ENCODE measurements at regions not wholly inside any gene's neighbourhood (a gene's known extent, or its start where the extent isn't known, plus 50 kb on each side); places are given as distances from the start of the nearest gene placed in this dataset.

DNA sequence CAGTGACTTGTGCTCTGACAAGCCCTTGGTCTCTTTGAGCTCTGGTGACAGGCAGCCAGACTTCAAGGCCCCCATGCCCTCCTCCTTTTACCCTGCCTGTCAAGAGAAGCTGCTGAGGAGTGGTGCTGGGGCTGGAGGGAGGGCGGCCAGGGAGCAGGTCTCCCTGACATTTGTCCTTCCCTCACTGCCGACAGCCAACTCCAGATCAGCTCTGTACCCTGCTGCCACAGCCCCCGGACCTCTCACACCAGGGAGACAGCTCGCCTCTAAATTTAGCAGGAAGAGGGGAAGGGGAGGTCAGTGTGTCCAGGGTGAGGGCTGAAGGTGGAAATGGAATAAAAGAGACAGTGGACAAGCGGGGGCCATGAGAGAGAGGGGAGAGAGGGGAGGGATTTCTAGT lies 155.8 kb downstream of the TDRD15 start:
- TF ChIP-seq POLR2A (IDR thresholded peaks at IDR 0.05), result no peak
- TF ChIP-seq, protein P1, sequence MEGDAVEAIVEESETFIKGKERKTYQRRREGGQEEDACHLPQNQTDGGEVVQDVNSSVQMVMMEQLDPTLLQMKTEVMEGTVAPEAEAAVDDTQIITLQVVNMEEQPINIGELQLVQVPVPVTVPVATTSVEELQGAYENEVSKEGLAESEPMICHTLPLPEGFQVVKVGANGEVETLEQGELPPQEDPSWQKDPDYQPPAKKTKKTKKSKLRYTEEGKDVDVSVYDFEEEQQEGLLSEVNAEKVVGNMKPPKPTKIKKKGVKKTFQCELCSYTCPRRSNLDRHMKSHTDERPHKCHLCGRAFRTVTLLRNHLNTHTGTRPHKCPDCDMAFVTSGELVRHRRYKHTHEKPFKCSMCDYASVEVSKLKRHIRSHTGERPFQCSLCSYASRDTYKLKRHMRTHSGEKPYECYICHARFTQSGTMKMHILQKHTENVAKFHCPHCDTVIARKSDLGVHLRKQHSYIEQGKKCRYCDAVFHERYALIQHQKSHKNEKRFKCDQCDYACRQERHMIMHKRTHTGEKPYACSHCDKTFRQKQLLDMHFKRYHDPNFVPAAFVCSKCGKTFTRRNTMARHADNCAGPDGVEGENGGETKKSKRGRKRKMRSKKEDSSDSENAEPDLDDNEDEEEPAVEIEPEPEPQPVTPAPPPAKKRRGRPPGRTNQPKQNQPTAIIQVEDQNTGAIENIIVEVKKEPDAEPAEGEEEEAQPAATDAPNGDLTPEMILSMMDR (IDR thresholded peaks at IDR 0.05 in 4 of 5, conservative IDR thresholded peaks at IDR 0.05 in 1 of 5), result no peak
- DNase-seq (no peak), ATAC-seq (no peak)
- in situ Hi-C loops (cut with MboI; ENCODE audit: low sequenced_read_pairs in 4 of 4), result no loop called here
- Histone ChIP-seq H3K27ac (no peak overlapping the region), H3K27me3 (no peaks in the 10 kb centered on the region), H3K4me3 (no peak overlapping the region), H3K36me3 (no peaks in the 10 kb centered on the region), H3K4me1 (no peaks in the 10 kb centered on the region), H3K9me3 (no peaks in the 10 kb centered on the region)
- intact Hi-C loops (cut with DNase I; ENCODE audit: low total_unique reads), result no loop called here

DNA sequence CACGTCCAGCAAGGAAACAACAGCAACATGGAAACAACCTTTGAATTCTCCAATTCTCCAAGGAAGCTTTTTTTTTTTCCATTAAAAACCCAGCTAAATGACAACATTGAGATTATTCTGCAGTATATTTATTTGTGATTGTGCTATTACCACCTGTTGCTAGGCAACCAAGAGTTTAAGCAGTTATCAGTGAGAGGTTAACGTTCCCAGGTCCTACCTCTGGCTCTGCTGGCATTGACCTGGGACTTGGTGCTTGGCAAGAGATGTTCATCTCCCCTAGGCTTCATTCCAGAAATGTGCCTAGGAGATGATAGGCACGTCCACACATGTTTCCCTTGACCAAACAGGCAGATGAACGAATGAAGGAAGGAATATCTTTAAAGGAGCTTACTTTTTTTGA lies 157.0 kb downstream of the TDRD15 start:
- TF ChIP-seq POLR2A (IDR thresholded peaks at IDR 0.05), result no peak
- TF ChIP-seq, protein P1 (IDR thresholded peaks at IDR 0.05 in 4 of 5, conservative IDR thresholded peaks at IDR 0.05 in 1 of 5), result no peak
- Histone ChIP-seq H3K27me3 (no peaks in the 10 kb centered on the region), H3K4me3 (no peak overlapping the region), H3K4me1 (no peaks in the 10 kb centered on the region), H3K9me3 (no peaks in the 10 kb centered on the region), H3K36me3 (no peaks in the 10 kb centered on the region), H3K27ac (no peak overlapping the region)
- in situ Hi-C loops (cut with MboI; ENCODE audit: low sequenced_read_pairs in 4 of 4) (no loop called here), intact Hi-C loops (cut with DNase I; ENCODE audit: low total_unique reads) (no loop called here)
- DNase-seq, result no peak
- ATAC-seq, result no peak

DNA sequence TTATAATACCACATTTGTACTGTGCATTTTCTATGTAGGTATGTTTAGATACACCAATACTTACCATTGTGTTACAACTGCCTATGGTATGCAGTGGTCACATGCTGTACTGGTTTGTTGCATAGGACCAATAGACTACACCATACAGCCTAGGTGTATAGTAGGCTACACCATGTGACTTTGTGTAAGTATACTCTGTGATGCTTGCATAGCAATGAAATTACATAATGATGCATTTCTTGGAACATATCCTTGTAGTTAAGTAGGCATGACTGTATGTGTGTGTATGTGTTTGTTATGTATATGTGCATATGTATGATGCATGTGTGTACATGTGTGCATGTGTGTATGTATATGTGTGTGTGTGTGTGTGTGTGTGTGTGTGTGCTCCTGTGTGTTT lies 157.6 kb downstream of the TDRD15 start:
- no peak overlapping the region for H3K4me3 ChIP-seq
- H3K27me3 ChIP-seq, result no peaks in the 10 kb centered on the region
- intact Hi-C loops (cut with DNase I; ENCODE audit: low total_unique reads), result no loop called here
- in situ Hi-C loops (cut with MboI; ENCODE audit: low sequenced_read_pairs in 4 of 4), result no loop called here
- no peaks in the 10 kb centered on the region for H3K9me3 ChIP-seq
- H3K36me3 ChIP-seq, result no peaks in the 10 kb centered on the region
- TF ChIP-seq, protein P1 (IDR thresholded peaks at IDR 0.05 in 4 of 5, conservative IDR thresholded peaks at IDR 0.05 in 1 of 5), result no peak
- TF ChIP-seq POLR2A (IDR thresholded peaks at IDR 0.05), result no peak
- DNase-seq (no peak), ATAC-seq (no peak)
- H3K27ac ChIP-seq, result no peak overlapping the region
- no peaks in the 10 kb centered on the region for H3K4me1 ChIP-seq

DNA sequence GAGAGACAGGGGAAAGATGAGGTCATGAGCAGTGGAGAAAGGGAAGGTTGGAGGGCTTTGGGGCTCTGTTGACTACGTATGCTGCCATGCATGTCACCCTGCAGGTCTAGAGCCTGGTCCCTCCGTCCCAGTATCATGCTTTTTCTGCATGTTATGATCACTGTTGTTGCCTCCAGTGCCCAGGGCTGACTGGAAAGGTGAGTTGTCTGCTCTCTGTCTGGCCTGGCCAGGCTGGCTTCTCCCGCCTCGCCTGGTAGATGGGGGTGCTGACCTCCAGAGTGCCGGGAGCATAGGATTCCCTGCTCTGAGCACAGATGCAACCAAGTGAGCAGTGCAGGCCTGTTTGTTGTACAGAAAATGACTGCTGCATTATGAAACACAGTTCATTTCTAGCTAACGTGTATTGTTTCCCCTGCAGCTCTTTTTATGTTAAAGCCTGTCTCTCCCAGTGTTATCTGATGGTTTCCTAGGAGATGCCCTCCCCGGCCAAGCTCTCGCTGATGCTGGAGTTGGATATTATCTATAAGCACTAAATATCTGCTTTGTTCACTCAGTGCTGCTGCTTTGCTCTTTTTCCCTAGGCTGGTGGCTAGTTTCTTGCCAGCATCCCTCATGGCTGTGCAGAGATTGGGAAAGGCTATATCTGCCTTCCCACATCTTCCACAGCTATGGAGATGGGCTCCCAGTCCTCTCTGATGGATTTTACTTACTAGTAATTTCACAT lies 158.2 kb downstream of the TDRD15 start:
- intact Hi-C loops (cut with DNase I; ENCODE audit: low total_unique reads) (no loop called here), in situ Hi-C loops (cut with MboI; ENCODE audit: low sequenced_read_pairs in 4 of 4) (no loop called here)
- H3K9me3 ChIP-seq, result no peaks in the 10 kb centered on the region
- TF ChIP-seq POLR2A (IDR thresholded peaks at IDR 0.05), result no peak
- TF ChIP-seq, protein P1 (IDR thresholded peaks at IDR 0.05 in 4 of 5, conservative IDR thresholded peaks at IDR 0.05 in 1 of 5), result no peak
- H3K4me3 ChIP-seq, result no peak overlapping the region
- H3K27me3 ChIP-seq, result no peaks in the 10 kb centered on the region
- ATAC-seq, result no peak
- H3K36me3 ChIP-seq, result no peaks in the 10 kb centered on the region
- no peaks in the 10 kb centered on the region for H3K4me1 ChIP-seq
- no peak overlapping the region for H3K27ac ChIP-seq
- DNase-seq, result no peak

DNA sequence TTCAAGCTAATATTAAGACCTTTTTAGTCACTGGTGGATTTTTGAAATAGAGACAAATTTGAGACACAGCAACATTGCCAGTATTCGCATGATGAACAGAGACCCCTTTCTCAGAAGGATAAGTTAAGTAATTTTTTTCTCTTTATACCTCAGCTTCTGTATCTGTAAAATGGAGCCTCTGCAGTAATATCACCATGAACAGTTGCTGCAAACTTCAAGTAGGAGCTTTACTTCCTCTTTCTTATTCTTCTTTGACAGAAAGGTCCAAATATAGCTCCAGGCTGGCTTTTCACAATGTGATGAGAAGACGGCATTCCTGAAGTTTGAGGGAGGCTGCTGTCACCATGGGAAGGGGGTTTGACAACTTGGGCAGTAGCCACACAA lies 158.7 kb downstream of the TDRD15 start:
- Histone ChIP-seq H3K36me3 (no peaks in the 10 kb centered on the region), H3K27ac (no peak overlapping the region), H3K9me3 (no peaks in the 10 kb centered on the region), H3K4me1 (no peaks in the 10 kb centered on the region), H3K27me3 (no peaks in the 10 kb centered on the region), H3K4me3 (no peak overlapping the region)
- intact Hi-C loops (cut with DNase I; ENCODE audit: low total_unique reads) (no loop called here), in situ Hi-C loops (cut with MboI; ENCODE audit: low sequenced_read_pairs in 4 of 4) (no loop called here)
- no peak for DNase-seq
- TF ChIP-seq, protein P1 (IDR thresholded peaks at IDR 0.05 in 4 of 5, conservative IDR thresholded peaks at IDR 0.05 in 1 of 5), result no peak
- no peak for TF ChIP-seq POLR2A (IDR thresholded peaks at IDR 0.05)
- ATAC-seq, result no peak

Measured in gastrocnemius medialis (tissue), 4 donors.